GM12878 (cell line): ENCODE measurements at regions not wholly inside any gene's neighbourhood (a gene's known extent, or its start where the extent isn't known, plus 50 kb on each side); places are given as distances from the start of the nearest gene placed in this dataset.

Experiments
- ATAC-seq: fragments of 200-7000 bp; cut with Tn5 transposase; 3 replicates; pipeline ENCODE4 v1.9.1; 2020; ENCODE audit warnings: mild to moderate bottlenecking, moderate library complexity
- BruUV-seq: library from RNA; stranded (reverse); fragments of 400-500 nt; replicated peaks from 2 replicates; lab custom pipeline; 2021; lab: Mats Ljungman, UMichigan
- CTCF ChIA-PET: fragments of 300-600 bp; sonication (Branson Sonifier 250); formaldehyde crosslinking; extraction: SDS; loops from one replicate; lab custom pipeline; 2021; ENCODE audit warnings: inconsistent platforms; lab: Yijun Ruan, JAX
- POLR2A ChIA-PET: fragments of 350-600 bp; formaldehyde crosslinking; extraction: SDS; loops from one replicate; lab custom pipeline; 2021; ENCODE audit warnings: inconsistent platforms; lab: Charles Lee
- RAD21 ChIA-PET: fragments of 300-600 bp; sonication (Branson Sonifier 250); formaldehyde crosslinking; loops from one replicate; lab custom pipeline; 2023; ENCODE audit warnings: antibody characterized with exemption; ENCODE audit not compliant: unreplicated experiment; lab: Charles Lee
- SMC1A ChIA-PET: fragments of 300-600 bp; sonication (Branson Sonifier 250); formaldehyde crosslinking; loops from one replicate; lab custom pipeline; 2023; ENCODE audit not compliant: unreplicated experiment, uncharacterized antibody; lab: Charles Lee
- DNase-seq: peaks from one replicate; pipeline ENCODE4 v3.0.0-alpha.2; 2011; ENCODE audit warnings: low read depth, low spot score
- FAIRE-seq: peaks from 3 replicates; lab custom pipeline; 2011; peaks lifted over from hg19 to GRCh38; lab: Jason Lieb, UNC
- H2AFZ ChIP-seq: 2 replicates; pipeline ENCODE4 v1.6.0; 2011; ENCODE audit warnings: low read depth, low read length, control low read depth; ENCODE audit not compliant: control insufficient read depth
- H3K27ac ChIP-seq: 2 replicates; pipeline ENCODE4 v1.5.1; 2011; ENCODE audit warnings: control low read depth; ENCODE audit not compliant: control insufficient read depth, insufficient read depth
- H3K27me3 ChIP-seq, 2 experiments: replicated peaks in 1 of 2; 2 replicates each; pipeline versions ENCODE4 v1.6.0 to v1.6.1; 2011; ENCODE audit warnings: low read length in 1 of 2; ENCODE audit not compliant: control insufficient read depth in 2 of 2, insufficient read depth in 2 of 2
- H3K36me3 ChIP-seq, 2 experiments: 2 replicates each; pipeline ENCODE4 v1.5.1; 2011; ENCODE audit warnings: low read length in 1 of 2; ENCODE audit not compliant: control insufficient read depth in 2 of 2, insufficient read depth in 2 of 2
- H3K4me1 ChIP-seq: 2 replicates; pipeline ENCODE4 v1.6.1; 2011; ENCODE audit warnings: mild to moderate bottlenecking, low read length, moderate library complexity, mixed read lengths; ENCODE audit not compliant: control insufficient read depth, insufficient read depth
- H3K4me2 ChIP-seq: 2 replicates; pipeline ENCODE4 v1.6.0; 2011; ENCODE audit warnings: control low read depth; ENCODE audit not compliant: control insufficient read depth, insufficient read depth
- H3K4me3 ChIP-seq: fragments of 200-600 bp; sonication (generic); 2 replicates; pipeline ENCODE4 v1.5.1; 2016
- H3K79me2 ChIP-seq: 2 replicates; pipeline ENCODE4 v1.6.0; 2011; ENCODE audit warnings: low read length; ENCODE audit not compliant: control insufficient read depth, insufficient read depth
- H3K9ac ChIP-seq: 2 replicates; pipeline ENCODE4 v1.8.0; 2011; ENCODE audit warnings: low read length, control low read depth, mixed read lengths; ENCODE audit not compliant: control insufficient read depth, insufficient read depth
- H3K9me3 ChIP-seq: replicated peaks from 3 replicates; pipeline ENCODE4 v1.5.1; 2011; ENCODE audit warnings: mild to moderate bottlenecking, low read length; ENCODE audit not compliant: control insufficient read depth, insufficient read depth
- H4K20me1 ChIP-seq: 2 replicates; pipeline ENCODE4 v1.6.0; 2011; ENCODE audit not compliant: control insufficient read depth, insufficient read depth
- CEBPB ChIP-seq, 2 experiments: fragments of 150-350 bp in 1 of 2; IDR thresholded peaks; 2 replicates each; pipeline ENCODE4 v1.6.1; 2012 to 2014; ENCODE audit warnings: low read depth in 2 of 2, low read length in 2 of 2, borderline replicate concordance in 1 of 2, inconsistent platforms in 1 of 2
- RB1 ChIP-seq: fragments of 450-650 bp; formaldehyde crosslinking; IDR thresholded peaks from 2 replicates; pipeline ENCODE4 v1.6.1; 2017; ENCODE audit warnings: mild to moderate bottlenecking, borderline replicate concordance
- RELA ChIP-seq: fragments of 450-650 bp; IDR thresholded peaks from 2 replicates; pipeline ENCODE4 v1.8.0; 2014; ENCODE audit warnings: borderline replicate concordance; ENCODE audit not compliant: partially characterized antibody
- WGBS: methylation state at CpG from one replicate; pipeline ENCODE4 v1.1.6; 2016; ENCODE audit warnings: low lambda C conversion rate; ENCODE audit not compliant: insufficient replicate concordance, insufficient coverage; ENCODE audit errors: missing lambda C conversion rate; 5-methylcytosine and 5-hydroxymethylcytosine counted together
- in situ Hi-C: fragments of 300-500 bp; cut with MboI; formaldehyde crosslinking; loops from 9 replicates; pipeline ENCODE4 v1.14.3; 2018; ENCODE audit warnings: mixed read lengths
- intact Hi-C: fragments of 100-400 bp; cut with micrococcal nuclease; formaldehyde crosslinking; loops from one replicate; pipeline ENCODE4 v1.14.2; 2022; ENCODE audit not compliant: unreplicated experiment
- TF ChIP-seq, protein P1 (sequence below): fragments of 450-650 bp; IDR thresholded peaks from 2 replicates; pipeline ENCODE4 v1.6.1; 2016; ENCODE audit warnings: mild to moderate bottlenecking, moderate library complexity, borderline replicate concordance
- TF ChIP-seq, protein P2 (sequence below): IDR thresholded peaks from 2 replicates; pipeline ENCODE4 v1.6.1; 2012; ENCODE audit warnings: low read depth, low read length, improper control_type of control experiment

DNA sequence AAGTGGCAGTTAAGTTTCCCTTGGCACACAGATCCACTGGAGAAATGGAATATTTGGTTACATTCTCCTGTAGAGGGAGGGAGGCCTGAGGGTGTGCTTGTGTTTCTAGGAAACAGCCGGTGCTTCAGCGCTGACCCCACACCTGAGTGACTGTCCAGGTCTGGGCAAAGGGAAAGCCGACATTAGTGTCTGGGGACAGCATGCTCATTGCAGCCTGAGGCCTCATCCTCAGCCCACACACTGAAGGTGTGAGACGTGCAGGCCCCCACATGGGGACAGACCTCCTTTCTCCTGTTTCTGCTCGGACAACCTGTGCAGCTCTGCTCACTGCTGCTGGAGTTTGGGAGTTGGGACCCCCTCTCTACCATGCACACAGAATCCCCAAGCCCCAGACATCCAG, 178.3 kb downstream of the ACKR3 start:
- POLR2A ChIA-PET, result no interaction called here
- RAD21 ChIA-PET, result no interaction called here
- intact Hi-C loops (no loop called here), in situ Hi-C loops (no loop called here)
- CTCF ChIA-PET, result interaction anchor here (0.6 kb wide), 1 partner anchor 110 kb away, joined by 3 read pairs; no protein-coding TSS in a partner anchor
- SMC1A ChIA-PET, result no interaction called here
- no peak overlapping the region for H3K4me3 ChIP-seq
- ATAC-seq (no peak), DNase-seq (no peak), FAIRE-seq (no peak)
- no peaks in the 10 kb centered on the region for H3K9me3 ChIP-seq
- BruUV-seq, result no TSS peak
- H3K4me1 ChIP-seq, result no peaks in the 10 kb centered on the region
- no peaks in the 10 kb centered on the region for H3K36me3 ChIP-seq
- peaks cover 2 to 3% of the 10 kb centered on the region in 2 experiments; a peak in 2 of 4 replicates for H3K27me3 ChIP-seq
- TF ChIP-seq CEBPB (IDR thresholded peaks at IDR 0.05; ENCODE audit: borderline replicate concordance in 1 of 2, low read depth in 2 of 2, low read length in 2 of 2) (no peak), RB1 (no peak), RELA (no peak)
- TF ChIP-seq, protein P1, sequence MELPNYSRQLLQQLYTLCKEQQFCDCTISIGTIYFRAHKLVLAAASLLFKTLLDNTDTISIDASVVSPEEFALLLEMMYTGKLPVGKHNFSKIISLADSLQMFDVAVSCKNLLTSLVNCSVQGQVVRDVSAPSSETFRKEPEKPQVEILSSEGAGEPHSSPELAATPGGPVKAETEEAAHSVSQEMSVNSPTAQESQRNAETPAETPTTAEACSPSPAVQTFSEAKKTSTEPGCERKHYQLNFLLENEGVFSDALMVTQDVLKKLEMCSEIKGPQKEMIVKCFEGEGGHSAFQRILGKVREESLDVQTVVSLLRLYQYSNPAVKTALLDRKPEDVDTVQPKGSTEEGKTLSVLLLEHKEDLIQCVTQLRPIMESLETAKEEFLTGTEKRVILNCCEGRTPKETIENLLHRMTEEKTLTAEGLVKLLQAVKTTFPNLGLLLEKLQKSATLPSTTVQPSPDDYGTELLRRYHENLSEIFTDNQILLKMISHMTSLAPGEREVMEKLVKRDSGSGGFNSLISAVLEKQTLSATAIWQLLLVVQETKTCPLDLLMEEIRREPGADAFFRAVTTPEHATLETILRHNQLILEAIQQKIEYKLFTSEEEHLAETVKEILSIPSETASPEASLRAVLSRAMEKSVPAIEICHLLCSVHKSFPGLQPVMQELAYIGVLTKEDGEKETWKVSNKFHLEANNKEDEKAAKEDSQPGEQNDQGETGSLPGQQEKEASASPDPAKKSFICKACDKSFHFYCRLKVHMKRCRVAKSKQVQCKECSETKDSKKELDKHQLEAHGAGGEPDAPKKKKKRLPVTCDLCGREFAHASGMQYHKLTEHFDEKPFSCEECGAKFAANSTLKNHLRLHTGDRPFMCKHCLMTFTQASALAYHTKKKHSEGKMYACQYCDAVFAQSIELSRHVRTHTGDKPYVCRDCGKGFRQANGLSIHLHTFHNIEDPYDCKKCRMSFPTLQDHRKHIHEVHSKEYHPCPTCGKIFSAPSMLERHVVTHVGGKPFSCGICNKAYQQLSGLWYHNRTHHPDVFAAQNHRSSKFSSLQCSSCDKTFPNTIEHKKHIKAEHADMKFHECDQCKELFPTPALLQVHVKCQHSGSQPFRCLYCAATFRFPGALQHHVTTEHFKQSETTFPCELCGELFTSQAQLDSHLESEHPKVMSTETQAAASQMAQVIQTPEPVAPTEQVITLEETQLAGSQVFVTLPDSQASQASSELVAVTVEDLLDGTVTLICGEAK, result no peak
- TF ChIP-seq, protein P2, sequence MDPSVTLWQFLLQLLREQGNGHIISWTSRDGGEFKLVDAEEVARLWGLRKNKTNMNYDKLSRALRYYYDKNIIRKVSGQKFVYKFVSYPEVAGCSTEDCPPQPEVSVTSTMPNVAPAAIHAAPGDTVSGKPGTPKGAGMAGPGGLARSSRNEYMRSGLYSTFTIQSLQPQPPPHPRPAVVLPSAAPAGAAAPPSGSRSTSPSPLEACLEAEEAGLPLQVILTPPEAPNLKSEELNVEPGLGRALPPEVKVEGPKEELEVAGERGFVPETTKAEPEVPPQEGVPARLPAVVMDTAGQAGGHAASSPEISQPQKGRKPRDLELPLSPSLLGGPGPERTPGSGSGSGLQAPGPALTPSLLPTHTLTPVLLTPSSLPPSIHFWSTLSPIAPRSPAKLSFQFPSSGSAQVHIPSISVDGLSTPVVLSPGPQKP, result no peak
- H2AFZ ChIP-seq, result no peak overlapping the region
- no peak overlapping the region for H3K4me2 ChIP-seq
- no peaks in the 10 kb centered on the region for H4K20me1 ChIP-seq
- 27% methylated on average over 5 of the region's 5 CpGs for WGBS
- no peaks in the 10 kb centered on the region for H3K79me2 ChIP-seq
- H3K27ac ChIP-seq, result no peak overlapping the region
- no peak overlapping the region for H3K9ac ChIP-seq
